NAMALWA (cell line): ENCODE measurements at regions not wholly inside any gene's neighbourhood (a gene's known extent, or its start where the extent isn't known, plus 50 kb on each side); places are given as distances from the start of the nearest gene placed in this dataset.
A peak's percentile ranks its signal among the peaks of the same experiment; 100 is the strongest.
"Not testable (repeated sequence)": the region's sequence is repeated elsewhere in the genome, so short reads cannot be mapped to it uniquely, and the experiment has no call there.

Experiments used
- DNase-seq: peaks from one replicate; pipeline ENCODE4 v3.0.0-alpha.2; 2015; ENCODE audit warnings: low spot score

DNA sequence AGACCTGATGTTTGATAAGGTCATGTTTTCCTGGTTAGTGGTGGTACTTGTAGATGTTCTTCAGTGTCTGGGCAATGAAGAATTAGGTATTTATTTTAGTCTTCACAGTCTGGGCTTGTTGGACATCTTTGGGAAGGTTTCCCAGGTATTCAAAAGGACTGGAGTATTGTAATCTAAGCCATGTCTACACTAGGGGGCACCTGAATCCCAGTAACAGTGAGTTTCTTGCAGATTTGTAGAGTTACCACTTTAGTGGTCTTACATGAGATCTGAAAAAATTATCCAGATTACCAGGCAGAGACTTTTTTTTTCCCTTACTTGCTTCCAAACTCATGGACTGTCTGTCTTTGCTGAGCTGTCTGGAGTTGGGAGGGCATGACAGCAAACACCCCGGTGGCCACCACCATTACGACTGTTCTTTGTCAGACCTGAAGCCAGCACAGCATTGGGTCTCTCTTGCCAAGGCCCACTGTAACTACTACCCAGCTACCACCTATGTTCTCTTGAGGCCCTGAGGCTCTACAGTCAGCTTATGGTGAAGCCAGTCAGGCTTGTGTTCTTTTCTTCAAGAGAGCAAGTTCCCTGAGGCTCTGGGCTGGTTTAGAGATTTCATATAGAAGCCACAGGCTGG, 820.7 kb upstream of the FBXO33 start:
- DNase-seq: peak; percentile 1

DNA sequence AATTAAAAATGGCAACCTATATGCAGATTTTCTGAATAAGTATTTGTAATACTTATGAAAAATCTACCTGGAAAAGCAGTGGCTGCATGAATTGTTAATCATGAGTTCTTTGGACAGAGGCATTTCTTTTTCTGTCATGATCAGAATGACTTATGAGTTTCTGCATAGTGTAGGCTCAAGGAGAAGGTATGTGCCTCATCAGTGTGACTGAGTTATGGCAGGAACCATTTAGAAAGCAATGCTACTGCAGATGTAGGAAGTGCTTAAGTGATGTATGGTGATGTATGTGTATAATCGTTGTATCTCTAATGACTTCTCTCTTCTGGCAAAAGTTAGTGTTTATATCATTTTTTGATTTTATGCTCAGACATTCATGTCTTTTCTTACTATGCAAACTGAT, 816.4 kb upstream of the FBXO33 start:
- peak; percentile 1 for DNase-seq

DNA sequence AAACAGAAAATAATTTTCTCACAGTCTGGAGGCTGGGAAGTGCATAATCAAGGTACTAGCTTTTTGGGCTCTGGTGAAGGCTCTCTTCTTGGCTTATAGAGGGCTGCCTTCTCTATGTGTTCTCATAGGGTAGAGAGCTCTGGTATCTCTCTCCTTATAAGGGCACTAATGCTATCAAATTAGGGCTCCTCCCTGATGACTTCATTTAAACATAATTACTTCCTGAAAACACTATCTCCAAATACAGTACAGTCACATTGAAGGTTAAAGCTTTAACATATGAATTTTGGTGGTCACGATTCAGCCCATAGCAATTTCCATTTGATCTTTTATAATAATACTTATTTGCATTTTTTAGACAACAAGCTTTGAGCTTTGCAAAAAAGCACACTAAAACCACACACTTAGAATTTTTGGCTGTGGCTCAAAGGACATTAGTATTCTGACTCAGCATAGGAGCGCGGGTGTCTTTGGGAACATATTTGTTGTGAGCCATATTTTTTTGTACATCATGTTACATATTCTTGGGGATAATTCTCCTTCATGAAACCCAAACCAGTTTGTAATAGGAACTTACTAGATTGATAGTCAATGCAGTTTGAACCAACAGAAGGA, 808.1 kb upstream of the FBXO33 start:
- DNase-seq: no peak

DNA sequence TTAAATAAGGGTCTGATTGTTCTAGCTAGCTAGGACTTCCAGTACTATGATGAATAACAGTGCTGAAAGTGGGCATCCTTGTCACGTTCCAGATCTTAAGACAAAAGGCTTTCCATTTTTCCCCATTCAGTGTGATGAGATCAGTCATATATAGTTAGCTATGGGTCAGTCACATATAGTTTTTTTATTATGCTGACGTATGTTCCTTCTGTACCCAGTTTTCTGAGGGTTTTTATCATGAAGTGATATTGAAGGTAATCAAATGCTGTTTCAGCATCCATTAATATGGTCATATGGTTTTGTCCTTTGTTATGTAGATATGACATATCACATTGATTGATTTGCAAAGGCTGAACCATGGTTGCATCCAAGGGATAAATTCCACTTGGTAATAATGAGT, 800.1 kb upstream of the FBXO33 start:
- DNase-seq: no peak

DNA sequence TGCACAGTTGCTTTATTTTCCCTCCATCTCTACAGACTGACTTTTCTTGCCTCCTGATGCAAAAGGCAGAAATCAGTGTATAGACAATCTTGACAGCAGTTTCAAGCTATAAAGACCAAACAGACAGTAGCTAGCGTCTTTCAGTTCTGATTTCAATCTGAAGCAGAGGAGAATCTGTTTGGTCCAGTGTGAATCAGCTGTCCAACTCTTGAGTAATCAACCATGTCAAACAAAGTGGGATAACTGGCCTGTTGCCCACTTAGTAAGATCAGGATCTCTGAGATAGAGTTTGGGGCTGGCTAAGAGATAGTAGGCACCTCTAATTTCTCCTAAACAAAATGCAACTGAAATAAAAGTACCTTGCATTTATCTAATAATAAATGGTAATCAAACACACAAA, 797.4 kb upstream of the FBXO33 start:
- DNase-seq: no peak

DNA sequence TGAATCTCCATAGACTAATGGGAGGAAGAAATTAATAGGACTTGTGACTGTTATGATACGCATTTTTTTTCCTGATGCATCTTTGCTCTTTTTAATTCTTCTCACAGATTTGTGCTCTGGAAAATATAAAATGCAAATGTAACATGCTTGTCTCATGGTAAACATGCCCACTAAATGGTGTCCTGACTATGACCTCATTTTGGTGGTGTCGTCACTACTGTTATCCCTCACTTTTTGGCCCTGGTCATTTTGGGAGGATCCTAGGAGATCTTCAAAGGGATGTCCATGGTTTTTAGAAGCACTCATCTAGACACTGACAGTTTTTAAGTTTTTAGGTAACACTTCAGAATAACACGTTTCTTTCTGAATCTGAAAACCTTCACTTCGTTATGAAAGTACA, 790.8 kb upstream of the FBXO33 start:
- DNase-seq: no peak

DNA sequence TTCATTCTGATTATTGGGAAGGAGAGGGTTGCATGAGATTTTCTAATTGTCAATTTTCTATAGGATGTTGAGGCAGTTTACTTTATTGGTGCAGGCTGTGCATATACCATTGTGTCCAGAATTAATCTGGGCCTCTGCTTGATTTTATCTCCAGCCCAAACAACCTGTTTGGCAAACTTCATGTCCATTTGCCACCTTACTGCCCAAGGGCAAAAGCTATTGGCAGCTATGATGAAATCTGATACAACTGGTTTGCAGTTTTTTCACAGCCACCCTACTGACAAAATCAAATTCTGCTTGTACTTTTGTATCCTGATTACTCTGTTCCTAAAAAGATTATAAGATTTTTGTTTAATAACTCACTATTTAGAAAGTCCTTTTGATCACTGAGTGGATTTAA, 789.2 kb upstream of the FBXO33 start:
- no peak for DNase-seq

DNA sequence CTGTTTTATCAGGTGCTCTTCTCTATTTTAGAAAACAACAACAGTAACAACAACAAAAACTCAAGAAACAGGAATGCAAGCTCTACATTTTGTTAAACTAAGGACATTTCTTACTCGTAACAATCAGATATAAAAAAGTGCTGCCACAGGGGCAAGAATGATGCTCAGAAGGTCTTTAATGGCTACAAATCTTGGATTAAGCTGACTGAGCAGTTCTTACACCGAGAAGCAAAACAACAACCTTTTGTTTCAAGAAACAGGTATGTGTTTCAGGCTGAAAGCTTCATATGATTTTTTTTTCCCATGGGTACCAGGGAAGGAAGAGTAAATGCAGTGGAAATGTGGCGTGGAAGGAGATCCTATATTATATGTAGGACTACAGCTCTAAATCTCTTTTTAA, 786.8 kb upstream of the FBXO33 start:
- DNase-seq: no peak

DNA sequence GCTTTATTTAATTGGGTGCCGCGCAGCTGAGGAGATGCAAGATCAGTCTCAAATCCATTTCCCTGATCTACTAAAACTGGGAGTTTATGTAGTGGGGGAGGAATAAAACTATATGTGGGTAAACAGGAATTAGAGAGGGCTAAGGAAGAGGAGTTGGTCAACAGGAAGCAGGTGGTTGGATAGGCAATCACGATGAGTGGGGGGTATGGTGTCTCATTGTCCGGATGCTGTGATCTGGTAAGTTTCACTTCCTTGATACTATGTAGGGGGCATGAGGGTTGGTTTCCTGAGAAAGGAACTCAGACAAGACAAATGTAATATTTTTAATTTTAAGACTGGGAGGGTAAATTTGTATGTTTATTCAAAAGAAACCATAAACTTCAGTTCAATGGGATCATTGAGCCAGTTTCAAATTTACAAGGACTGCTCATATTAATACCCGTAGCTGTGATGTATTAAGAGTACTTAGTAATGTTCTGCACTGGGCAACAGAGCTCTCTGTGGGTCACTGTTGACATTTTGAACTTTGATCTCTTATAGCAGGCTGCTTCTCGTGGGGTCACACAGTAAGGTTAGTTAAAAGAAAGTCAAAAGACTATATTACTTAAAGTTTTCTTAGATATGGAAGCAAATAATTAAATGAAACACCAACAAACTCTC, 786.2 kb upstream of the FBXO33 start:
- DNase-seq: peak; percentile 61

DNA sequence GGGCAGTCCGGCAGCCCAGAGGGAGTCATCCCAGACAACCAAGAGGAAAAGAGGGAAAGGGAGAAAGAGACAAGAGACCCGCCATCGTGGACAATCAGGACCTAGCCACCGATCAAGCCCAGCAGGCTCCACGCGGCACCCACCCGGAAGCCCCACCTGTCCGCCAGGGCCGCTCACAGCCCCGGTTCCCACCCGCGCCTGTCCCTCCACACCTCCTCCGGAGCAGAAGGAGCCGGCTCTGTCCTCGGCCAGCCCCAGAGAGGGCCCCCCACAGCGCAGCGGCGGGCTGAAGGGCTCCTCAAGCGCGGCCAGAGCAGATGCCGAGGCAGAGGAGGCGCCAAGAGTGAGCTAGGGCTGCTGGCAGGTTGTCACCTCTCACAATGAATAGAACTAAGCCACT, 784.7 kb upstream of the FBXO33 start:
- no peak for DNase-seq

DNA sequence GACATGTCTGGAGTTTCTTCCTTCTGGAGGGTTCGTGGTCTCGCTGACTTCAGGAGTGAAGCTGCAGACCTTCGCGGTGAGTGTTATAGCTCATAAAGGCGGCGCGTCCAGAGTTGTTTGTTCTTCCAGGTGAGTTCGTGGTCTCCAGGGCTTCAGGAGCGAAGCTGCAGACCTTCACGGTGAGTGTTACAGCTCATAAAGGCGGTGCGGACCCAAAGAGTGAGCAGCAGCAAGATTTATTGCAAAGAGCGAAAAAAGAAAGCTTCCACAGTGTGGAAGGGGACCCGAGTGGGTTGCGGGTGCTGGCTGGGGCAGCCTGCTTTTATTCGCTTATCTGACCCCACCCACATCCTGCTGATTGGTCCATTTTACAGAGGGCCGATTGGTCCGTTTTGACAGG, 784.2 kb upstream of the FBXO33 start:
- not testable (repeated sequence) for DNase-seq

DNA sequence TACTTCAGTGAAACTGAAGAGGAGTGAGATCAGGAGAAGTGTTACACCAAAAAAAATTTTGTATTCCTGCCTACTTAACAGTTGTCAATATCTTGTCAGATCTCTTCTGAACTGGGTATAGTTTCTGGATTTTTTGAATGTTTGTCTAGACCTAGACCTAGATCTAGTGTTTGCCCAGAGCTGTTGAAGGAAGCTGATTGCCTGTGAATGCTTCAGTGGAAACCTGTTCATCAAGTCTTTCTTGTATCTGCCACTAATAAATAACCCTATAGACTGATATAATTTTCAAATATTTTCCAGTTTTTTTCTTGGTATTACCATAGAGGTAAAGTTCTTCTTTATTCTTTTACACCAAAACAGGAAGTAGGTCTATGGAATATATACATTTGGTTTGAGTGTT, 781.5 kb upstream of the FBXO33 start:
- no peak for DNase-seq

DNA sequence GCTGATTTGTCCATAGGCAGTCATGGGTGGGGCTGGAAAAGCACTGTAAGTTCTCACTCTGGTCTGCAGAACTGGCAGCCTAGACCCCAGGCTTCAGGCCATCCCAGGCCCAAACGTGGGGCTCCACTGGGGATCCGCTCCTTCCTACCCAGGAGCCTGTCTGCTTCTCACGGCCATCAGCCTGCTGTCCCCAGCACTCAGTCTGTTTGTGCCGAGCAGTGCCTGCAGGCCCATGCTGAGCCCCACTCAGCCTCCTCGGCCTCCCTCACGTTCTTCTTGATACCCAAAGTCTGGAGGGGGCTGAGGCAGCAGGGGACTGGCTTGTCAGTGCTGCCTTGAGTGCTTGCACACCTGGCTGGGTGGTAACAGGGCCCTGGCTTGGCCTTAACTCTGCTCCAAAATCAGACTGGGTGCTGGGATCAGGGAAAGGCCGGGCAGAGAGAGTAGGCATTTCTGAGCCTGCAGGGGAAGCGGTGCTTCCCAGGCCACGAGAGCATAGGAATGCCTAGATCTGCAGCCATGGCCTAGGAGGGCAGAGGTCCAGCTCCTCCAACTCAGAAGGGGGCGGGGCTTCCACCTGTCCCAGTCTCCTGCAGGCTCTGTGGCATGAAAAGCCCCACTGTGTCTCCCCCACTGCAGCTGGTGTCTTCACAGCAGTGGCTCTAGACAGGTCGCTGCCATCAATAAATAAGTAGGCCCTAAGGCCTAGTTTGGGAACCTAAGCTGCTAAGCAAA, 772.4 kb upstream of the FBXO33 start:
- no peak for DNase-seq

DNA sequence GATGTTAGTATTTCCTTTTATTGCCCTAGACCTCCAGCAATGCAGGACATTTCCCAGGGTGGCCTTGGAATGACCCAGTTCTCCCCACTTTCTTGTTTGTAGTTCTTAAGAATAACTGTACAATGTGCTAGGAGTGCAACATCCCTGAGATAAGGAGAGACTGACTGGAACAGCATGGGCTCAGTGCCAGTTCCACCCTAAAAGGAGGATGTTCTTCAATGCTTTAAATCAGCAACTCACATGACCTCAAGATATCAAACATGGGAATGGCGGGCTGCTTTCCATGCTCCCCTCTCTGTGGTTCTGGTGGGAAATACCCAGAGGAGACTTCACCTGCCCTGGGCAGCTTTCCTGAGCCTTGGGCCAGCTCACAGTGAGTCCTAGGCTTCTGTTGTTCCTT, 766.9 kb upstream of the FBXO33 start:
- DNase-seq: no peak

DNA sequence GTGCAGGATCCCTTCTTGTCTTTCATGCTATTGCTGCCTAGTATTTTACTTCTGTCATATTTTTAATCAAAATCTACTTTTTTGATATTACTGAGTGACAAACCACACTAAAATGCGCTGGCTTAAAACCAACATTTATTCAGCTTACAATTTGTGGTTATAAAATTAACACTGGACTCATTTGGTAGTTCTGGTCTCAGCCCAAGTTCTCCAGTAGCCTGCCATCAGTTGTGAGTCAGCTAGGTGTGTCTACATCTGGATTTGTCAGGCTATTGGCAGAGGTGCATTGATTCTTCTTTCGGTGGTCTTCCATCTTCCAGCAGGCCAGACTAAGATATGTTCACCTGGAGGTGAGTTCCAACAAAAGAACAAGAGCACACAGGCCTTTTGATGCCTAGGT, 765.1 kb upstream of the FBXO33 start:
- DNase-seq: no peak

DNA sequence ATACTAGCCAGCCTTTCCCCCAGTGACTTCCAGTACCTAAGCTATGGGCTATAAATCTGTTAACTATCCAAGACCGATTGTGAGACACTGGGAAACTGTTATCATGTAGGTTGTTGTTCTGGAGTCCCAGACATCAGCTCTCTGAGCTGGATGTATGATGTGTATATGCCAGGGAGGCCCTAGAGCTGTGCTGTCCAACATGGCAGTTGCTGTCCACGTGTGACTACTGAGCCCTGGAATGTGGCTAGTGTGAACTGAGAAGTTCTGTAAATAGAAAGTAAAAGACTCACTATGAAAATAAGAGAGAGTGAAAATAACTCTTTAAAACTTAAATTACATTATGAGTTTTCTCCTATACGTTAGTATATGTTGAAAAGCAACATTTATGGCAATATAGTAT, 755.8 kb upstream of the FBXO33 start:
- no peak for DNase-seq

DNA sequence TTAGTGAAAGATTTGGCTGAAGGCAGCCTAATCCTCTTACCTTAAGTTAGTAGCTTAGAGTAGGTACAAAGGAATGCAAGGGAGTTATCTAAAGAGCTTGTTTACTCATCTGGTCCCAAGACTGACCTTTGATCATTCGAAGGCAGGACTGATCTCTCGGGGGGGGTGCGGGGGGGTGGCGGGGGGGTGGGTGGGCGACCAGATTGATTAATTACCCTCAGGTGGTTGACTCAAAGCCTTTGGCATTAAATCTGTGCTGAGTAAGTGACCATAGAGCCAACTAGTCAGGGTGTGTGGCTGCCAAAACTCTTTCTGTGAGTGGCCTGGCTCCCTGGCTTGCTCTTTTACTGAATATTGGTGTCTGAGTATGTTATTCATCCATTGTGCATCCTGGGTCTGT, 731.9 kb upstream of the FBXO33 start:
- DNase-seq: no peak

DNA sequence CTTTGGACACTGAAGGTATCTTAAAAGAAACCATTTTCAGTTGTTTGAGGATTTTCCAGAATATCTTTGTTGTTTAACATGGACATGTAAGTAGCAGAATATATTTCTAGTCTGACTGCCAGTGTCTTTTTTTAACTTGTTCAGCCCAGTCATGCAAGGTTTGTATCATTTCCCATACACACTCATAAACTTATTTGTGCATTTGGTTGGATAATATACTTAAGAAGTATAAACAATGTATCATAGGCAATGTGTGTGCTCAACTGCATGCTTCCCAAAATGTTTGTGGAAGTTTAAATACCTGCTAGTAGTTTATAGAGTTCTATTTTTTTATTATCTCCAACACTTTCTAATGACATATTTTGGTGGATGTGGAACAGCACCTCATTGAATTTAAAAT, 707.4 kb upstream of the FBXO33 start:
- DNase-seq: no peak

DNA sequence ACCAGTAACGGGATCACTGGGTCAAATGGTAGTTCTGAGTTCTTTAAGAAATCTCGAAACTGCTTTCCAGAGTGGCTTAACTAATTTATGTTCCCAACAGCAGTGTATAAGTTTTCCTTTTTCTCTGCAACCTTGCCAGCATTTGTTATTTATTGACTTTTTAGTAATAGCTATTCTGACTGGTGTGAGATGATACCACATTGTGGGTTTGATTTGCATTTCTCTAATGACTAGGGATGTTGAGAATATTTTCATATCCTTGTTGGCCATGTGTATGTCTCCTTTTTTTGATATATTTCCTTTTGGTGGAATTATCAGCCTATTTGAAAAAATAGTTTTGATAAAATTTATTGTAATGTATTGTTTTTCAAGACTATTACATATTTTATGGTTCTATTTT, 701.2 kb upstream of the FBXO33 start:
- DNase-seq: no peak

DNA sequence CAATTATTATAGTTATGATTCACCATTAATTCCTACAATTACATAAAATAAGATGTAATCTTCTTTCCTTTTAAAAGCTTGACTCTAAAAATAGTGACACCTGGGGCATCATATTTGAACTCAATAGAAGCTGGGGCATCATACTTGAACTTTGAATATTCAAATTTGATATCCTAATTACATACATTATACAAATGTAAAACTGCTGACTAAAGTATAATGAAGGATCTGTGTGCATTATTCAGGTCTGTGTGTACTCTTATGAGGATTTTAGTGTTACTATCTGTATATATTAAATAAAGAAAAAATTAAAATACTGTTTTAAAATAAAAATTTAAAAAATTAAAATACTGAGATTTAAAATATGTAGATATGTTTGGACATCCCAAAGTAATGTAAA, 696.9 kb upstream of the FBXO33 start:
- no peak for DNase-seq

DNA sequence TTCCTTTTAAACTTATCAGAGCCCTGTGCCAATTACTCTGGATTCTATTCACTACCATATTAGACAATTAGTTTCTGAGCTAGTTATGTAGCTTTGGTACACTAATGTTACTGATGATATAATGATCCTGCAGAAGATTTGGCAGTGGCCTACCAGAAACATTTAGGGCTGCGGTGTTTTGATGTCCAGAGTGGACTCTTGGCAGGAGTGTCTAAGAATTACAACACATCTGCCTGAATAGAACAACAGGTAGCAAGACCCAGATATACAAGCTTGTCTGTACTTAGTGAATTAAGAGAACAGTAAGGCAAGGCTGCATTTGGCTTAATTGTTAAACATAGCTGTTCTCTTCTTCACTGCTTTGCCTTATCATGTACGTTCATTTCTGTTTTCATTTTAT, 691.6 kb upstream of the FBXO33 start:
- no peak for DNase-seq

DNA sequence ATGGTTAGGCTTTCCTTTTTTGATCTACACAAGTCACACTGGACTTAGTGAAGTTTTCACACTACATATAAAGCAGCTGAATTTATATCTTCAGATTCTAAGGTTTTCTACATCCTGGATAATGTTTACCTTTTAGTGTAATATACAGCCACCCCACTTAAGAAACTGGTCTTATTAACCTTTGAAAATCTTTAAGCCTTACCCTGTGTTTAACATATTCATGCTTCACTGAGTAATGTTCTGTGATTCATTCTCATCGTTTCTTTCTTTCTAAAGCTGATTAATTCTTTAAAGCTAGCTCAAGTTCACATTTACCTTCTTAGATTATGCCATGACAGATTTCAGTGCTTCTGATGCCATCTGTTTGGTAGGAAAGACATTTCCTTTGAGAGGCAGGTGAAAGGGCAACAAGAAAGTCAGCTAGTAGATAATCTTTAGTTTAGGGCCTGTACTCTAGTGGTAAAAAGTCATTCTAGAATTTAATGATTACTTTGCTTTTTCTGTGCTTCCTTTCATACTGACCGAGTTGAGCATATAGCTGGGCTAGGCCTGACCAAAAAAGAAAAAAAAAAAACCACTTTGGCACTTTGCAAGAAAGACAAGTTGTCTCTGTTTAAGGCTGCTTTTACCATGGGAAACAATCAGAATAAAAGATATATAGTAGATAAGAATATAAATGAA, 690.9 kb upstream of the FBXO33 start:
- no peak for DNase-seq

DNA sequence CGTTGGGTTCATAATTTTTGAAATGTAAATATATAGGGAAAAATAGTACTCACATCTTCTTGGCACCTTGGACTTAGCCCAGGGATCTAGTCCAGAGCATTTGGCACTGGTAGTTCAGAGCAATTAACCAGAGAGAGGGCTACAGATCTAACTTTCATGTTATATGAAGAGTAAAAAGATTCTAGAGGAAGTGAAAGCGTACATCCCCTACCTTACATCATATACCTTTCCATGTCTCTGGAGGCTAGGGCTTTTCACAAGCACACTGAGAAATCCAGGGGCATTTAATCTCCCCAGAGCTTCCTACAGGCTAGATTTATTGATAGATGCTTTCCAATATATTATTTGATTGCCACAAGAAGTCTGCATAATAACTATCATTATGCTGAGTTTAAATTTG, 687.5 kb upstream of the FBXO33 start:
- DNase-seq: no peak
